ENCODE measurements at regions not wholly inside any gene's neighbourhood (a gene's known extent, or its start where the extent isn't known, plus 50 kb on each side); places are given as distances from the start of the nearest gene placed in this dataset.

DNA sequence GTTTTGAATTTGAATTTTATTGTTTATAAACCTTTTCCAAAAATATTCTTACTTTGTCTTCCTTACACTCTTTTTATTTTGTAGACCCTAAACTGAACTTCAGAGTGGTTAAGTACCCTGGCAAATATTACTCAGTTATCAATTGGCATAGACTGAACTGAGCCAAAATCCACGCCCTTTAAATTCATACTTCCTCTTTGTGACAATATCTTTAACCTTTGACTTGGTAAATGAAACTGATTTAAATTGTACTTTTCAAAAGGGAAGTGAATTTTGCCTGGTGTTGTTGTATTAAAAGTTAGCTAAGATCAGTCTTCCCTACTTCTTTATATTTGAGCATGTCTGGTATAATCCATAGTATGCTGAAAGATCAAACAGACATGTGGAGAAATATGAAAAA lies 184.3 kb upstream of the USP15 start:
- no peak for TF ChIP-seq ZNF785 (tag by site-specific recombination; IDR thresholded peaks at IDR 0.05)
- TF ChIP-seq, protein P1, sequence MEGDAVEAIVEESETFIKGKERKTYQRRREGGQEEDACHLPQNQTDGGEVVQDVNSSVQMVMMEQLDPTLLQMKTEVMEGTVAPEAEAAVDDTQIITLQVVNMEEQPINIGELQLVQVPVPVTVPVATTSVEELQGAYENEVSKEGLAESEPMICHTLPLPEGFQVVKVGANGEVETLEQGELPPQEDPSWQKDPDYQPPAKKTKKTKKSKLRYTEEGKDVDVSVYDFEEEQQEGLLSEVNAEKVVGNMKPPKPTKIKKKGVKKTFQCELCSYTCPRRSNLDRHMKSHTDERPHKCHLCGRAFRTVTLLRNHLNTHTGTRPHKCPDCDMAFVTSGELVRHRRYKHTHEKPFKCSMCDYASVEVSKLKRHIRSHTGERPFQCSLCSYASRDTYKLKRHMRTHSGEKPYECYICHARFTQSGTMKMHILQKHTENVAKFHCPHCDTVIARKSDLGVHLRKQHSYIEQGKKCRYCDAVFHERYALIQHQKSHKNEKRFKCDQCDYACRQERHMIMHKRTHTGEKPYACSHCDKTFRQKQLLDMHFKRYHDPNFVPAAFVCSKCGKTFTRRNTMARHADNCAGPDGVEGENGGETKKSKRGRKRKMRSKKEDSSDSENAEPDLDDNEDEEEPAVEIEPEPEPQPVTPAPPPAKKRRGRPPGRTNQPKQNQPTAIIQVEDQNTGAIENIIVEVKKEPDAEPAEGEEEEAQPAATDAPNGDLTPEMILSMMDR (tag by site-specific recombination; IDR thresholded peaks at IDR 0.05), result no peak
- TF ChIP-seq, protein P2, sequence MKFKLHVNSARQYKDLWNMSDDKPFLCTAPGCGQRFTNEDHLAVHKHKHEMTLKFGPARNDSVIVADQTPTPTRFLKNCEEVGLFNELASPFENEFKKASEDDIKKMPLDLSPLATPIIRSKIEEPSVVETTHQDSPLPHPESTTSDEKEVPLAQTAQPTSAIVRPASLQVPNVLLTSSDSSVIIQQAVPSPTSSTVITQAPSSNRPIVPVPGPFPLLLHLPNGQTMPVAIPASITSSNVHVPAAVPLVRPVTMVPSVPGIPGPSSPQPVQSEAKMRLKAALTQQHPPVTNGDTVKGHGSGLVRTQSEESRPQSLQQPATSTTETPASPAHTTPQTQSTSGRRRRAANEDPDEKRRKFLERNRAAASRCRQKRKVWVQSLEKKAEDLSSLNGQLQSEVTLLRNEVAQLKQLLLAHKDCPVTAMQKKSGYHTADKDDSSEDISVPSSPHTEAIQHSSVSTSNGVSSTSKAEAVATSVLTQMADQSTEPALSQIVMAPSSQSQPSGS (tag by site-specific recombination; IDR thresholded peaks at IDR 0.05; ENCODE audit: low read depth), result no peak
- no peak for TF ChIP-seq ZNF549 (tag by site-specific recombination; IDR thresholded peaks at IDR 0.05)
- TF ChIP-seq, protein P3, sequence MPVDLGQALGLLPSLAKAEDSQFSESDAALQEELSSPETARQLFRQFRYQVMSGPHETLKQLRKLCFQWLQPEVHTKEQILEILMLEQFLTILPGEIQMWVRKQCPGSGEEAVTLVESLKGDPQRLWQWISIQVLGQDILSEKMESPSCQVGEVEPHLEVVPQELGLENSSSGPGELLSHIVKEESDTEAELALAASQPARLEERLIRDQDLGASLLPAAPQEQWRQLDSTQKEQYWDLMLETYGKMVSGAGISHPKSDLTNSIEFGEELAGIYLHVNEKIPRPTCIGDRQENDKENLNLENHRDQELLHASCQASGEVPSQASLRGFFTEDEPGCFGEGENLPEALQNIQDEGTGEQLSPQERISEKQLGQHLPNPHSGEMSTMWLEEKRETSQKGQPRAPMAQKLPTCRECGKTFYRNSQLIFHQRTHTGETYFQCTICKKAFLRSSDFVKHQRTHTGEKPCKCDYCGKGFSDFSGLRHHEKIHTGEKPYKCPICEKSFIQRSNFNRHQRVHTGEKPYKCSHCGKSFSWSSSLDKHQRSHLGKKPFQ (tag by site-specific recombination; IDR thresholded peaks at IDR 0.05), result no peak
- TF ChIP-seq EGR2 (tag by site-specific recombination; IDR thresholded peaks at IDR 0.05; ENCODE audit: low read depth), result no peak
- TF ChIP-seq ZBTB1 (tag by site-specific recombination; IDR thresholded peaks at IDR 0.05), result no peak
- TF ChIP-seq SALL2 (tag by site-specific recombination; IDR thresholded peaks at IDR 0.05; ENCODE audit: borderline replicate concordance), result no peak

Measured in HEK293 (cell line).